ENCODE measurements at regions not wholly inside any gene's neighbourhood (a gene's known extent, or its start where the extent isn't known, plus 50 kb on each side); places are given as distances from the start of the nearest gene placed in this dataset.

GRCh38 chr9:29001006-29001405, 1427.7 kb upstream of the C9orf72 start:
- no peak for TF ChIP-seq CTCF (IDR thresholded peaks at IDR 0.05; ENCODE audit: insufficient read depth, missing control alignments)
- no peak for FAIRE-seq
- no peak for DNase-seq (ENCODE audit: insufficient read length, low spot score)

- TF ChIP-seq CTCF (IDR thresholded peaks at IDR 0.05; ENCODE audit: insufficient read depth, missing control alignments), result no peak
- DNase-seq (ENCODE audit: insufficient read length, low spot score) (no peak), FAIRE-seq (peak; percentile 53)
These were observed 1431.7 kb upstream of the C9orf72 start for GRCh38 chr9:29004988-29005387.

- FAIRE-seq (peak; percentile 11), DNase-seq (ENCODE audit: insufficient read length, low spot score) (no peak)
- no peak for TF ChIP-seq CTCF (IDR thresholded peaks at IDR 0.05; ENCODE audit: insufficient read depth, missing control alignments)
These were observed 1433.3 kb upstream of the C9orf72 start for GRCh38 chr9:29006628-29007027.

- no peak for TF ChIP-seq CTCF (IDR thresholded peaks at IDR 0.05; ENCODE audit: insufficient read depth, missing control alignments)
- FAIRE-seq (no peak), DNase-seq (ENCODE audit: insufficient read length, low spot score) (no peak)
These were observed 1439.6 kb upstream of the C9orf72 start for GRCh38 chr9:29012911-29013310.

GRCh38 chr9:29021632-29022031, 1448.4 kb upstream of the C9orf72 start:
- no peak for TF ChIP-seq CTCF (IDR thresholded peaks at IDR 0.05; ENCODE audit: insufficient read depth, missing control alignments)
- FAIRE-seq, result no peak
- DNase-seq (ENCODE audit: insufficient read length, low spot score), result no peak

GRCh38 chr9:29038332-29038731, 1465.1 kb upstream of the C9orf72 start:
- FAIRE-seq (no peak), DNase-seq (ENCODE audit: insufficient read length, low spot score) (no peak)
- TF ChIP-seq CTCF (IDR thresholded peaks at IDR 0.05; ENCODE audit: insufficient read depth, missing control alignments), result no peak

- FAIRE-seq, result no peak
- no peak for DNase-seq (ENCODE audit: insufficient read length, low spot score)
- no peak for TF ChIP-seq CTCF (IDR thresholded peaks at IDR 0.05; ENCODE audit: insufficient read depth, missing control alignments)
These were observed 1466.0 kb upstream of the C9orf72 start for GRCh38 chr9:29039258-29039657.

Measured in D721Med (cell line).